ENCODE measurements at regions not wholly inside any gene's neighbourhood (a gene's known extent, or its start where the extent isn't known, plus 50 kb on each side); places are given as distances from the start of the nearest gene placed in this dataset.

DNA sequence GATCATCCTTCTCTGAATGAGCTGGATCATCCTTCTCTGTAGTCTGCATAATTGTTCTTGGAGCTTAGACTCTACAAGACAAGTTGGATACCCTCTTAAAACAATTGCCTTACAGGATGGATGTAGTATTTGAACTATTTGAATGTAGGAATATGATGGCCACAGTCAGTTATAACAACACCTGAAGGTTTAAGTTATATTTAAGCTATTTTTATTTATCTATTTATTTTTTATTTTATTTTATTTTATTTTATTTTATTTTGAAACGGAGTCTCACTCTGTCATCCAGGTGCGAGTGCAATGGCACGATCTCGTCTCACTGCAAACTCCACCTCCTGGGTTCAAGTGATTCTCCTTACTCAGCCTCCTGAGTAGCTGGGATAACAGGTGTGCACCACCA, 149.9 kb upstream of the SLIT2 start:
- TF ChIP-seq POLR2A (IDR thresholded peaks at IDR 0.05; ENCODE audit: low read length) (no peak), GATA1 (IDR thresholded peaks at IDR 0.05; ENCODE audit: low read depth, low read length) (no peak)

All from erythroblast (primary cell).